CD8-positive, alpha-beta memory T cell (primary cell): ENCODE measurements at regions not wholly inside any gene's neighbourhood (a gene's known extent, or its start where the extent isn't known, plus 50 kb on each side); places are given as distances from the start of the nearest gene placed in this dataset.
"Not testable (repeated sequence)": the region's sequence is repeated elsewhere in the genome, so short reads cannot be mapped to it uniquely, and the experiment has no call there.

Experiments
- CTCF ChIA-PET: fragments of 350-600 bp; sonication (Branson Sonifier 250); formaldehyde crosslinking; loops from one replicate; lab custom pipeline; 2021; ENCODE audit warnings: antibody characterized with exemption; lab: Charles Lee
- POLR2A ChIA-PET: fragments of 350-600 bp; sonication (Branson Sonifier 250); formaldehyde crosslinking; loops from one replicate; lab custom pipeline; 2021; ENCODE audit warnings: antibody characterized with exemption; lab: Charles Lee
- DNase-seq, 5 donors: peaks; one replicate each; pipeline versions ENCODE4 v3.0.0 to v3.0.0-alpha.2; 2020 to 2022; ENCODE audit warnings: mixed read lengths in 1 of 5
- H3K27ac ChIP-seq: one replicate; pipeline ENCODE4 v1.7.0; 2013; ENCODE audit warnings: low read depth, mild to moderate bottlenecking, low read length, moderate library complexity
- H3K27me3 ChIP-seq: 2 replicates; pipeline ENCODE4 v1.7.0; 2013; ENCODE audit warnings: low read length, mild to moderate bottlenecking; ENCODE audit not compliant: insufficient read depth, poor library complexity, severe bottlenecking
- H3K36me3 ChIP-seq: 2 replicates; pipeline ENCODE4 v1.7.0; 2013; ENCODE audit warnings: mild to moderate bottlenecking, low read length, moderate library complexity; ENCODE audit not compliant: insufficient read depth
- H3K4me1 ChIP-seq: 2 replicates; pipeline ENCODE4 v1.7.0; 2013; ENCODE audit warnings: mild to moderate bottlenecking, low read length, moderate library complexity; ENCODE audit not compliant: insufficient read depth
- H3K4me3 ChIP-seq: 2 replicates; pipeline ENCODE4 v1.7.0; 2013; ENCODE audit warnings: mild to moderate bottlenecking, low read length
- H3K9me3 ChIP-seq: 2 replicates; pipeline ENCODE4 v1.7.0; 2013; ENCODE audit warnings: mild to moderate bottlenecking, low read length
- H3K27ac Mint-ChIP-seq, 8 donors: one replicate each; pipeline ENCODE4 v1.8.0; 2020 to 2021; ENCODE audit warnings: mixed read lengths in 8 of 8, mild to moderate bottlenecking in 6 of 8, inconsistent platforms in 3 of 8, moderate library complexity in 3 of 8
- H3K27me3 Mint-ChIP-seq, 2 donors: one replicate each; pipeline ENCODE4 v1.8.0; 2020 to 2021; ENCODE audit warnings: mixed read lengths in 2 of 2, mild to moderate bottlenecking in 1 of 2, moderate library complexity in 1 of 2
- H3K36me3 Mint-ChIP-seq, 3 donors: one replicate each; pipeline ENCODE4 v1.8.0; 2020 to 2021; ENCODE audit warnings: mixed read lengths in 3 of 3, inconsistent platforms in 1 of 3, mild to moderate bottlenecking in 1 of 3
- H3K4me1 Mint-ChIP-seq, 3 donors: one replicate each; pipeline ENCODE4 v1.8.0; 2020 to 2021; ENCODE audit warnings: mixed read lengths in 3 of 3, inconsistent platforms in 1 of 3, mild to moderate bottlenecking in 1 of 3
- H3K4me3 Mint-ChIP-seq, 7 donors: one replicate each; pipeline ENCODE4 v1.8.0; 2020 to 2021; ENCODE audit warnings: mixed read lengths in 7 of 7, mild to moderate bottlenecking in 6 of 7, moderate library complexity in 4 of 7, inconsistent platforms in 2 of 7
- H3K9me3 Mint-ChIP-seq, 5 donors: one replicate each; pipeline ENCODE4 v1.8.0; 2020 to 2022; ENCODE audit warnings: mixed read lengths in 5 of 5, mild to moderate bottlenecking in 3 of 5, moderate library complexity in 2 of 5, inconsistent platforms in 1 of 5

DNA sequence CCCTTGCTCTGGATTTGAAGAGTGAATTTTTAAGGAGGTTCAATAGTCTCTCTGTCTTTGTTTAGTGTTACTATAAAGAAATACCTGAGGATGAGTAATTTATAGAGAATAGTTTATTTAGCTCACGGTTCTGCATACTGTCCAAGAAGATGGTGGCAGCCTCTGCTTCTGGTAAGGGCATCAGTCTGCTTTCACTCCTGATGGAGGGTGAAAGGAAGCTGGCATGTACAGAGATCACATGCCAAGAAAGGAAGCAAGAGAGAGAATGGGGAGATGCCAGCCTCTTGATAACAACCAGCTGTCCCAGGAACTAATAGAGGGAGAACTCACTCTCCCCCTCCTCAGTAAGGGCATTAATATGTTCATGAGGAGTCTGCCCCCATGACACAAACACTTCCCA, 917.5 kb upstream of the GOT2 start:
- H3K4me3 Mint-ChIP-seq, result no peak overlapping the region
- ChIA-PET CTCF (no interaction called here), POLR2A (no interaction called here)
- Histone ChIP-seq H3K27me3 (no peaks in the 10 kb centered on the region), H3K27ac (no peak overlapping the region), H3K4me3 (no peak overlapping the region), H3K9me3 (no peaks in the 10 kb centered on the region), H3K4me1 (no peaks in the 10 kb centered on the region), H3K36me3 (no peaks in the 10 kb centered on the region)
- no peak for DNase-seq
- H3K4me1 Mint-ChIP-seq, result no peaks in the 10 kb centered on the region
- H3K27me3 Mint-ChIP-seq, result no peaks in the 10 kb centered on the region
- no peak overlapping the region for H3K27ac Mint-ChIP-seq
- H3K9me3 Mint-ChIP-seq, result peaks cover 15 to 36% (median 20%) of the 10 kb centered on the region in 5 donors
- H3K36me3 Mint-ChIP-seq, result no peaks in the 10 kb centered on the region

DNA sequence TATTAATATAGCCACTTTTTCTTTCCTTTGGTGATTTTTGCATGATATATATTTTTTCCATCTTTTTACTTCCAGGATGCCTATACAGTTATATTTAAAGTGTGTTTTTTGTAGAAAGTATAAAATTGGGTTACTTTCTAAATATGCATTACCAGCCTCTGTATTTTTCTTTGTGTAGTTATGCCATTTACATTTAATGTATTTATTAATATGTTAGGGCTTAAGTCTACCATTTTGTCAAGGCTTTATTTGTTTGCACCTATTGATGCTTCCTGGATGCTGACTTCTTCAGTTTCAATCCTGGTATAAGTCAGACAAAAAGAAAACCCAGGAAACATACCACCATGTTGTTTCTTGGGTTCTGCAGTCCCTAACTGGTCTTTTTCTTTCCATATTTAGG, 911.1 kb upstream of the GOT2 start:
- Mint-ChIP-seq H3K27ac (no peak overlapping the region), H3K4me3 (no peak overlapping the region), H3K9me3 (peaks cover 2 to 46% (median 22%) of the 10 kb centered on the region in 5 donors), H3K27me3 (no peaks in the 10 kb centered on the region), H3K4me1 (no peaks in the 10 kb centered on the region), H3K36me3 (no peaks in the 10 kb centered on the region)
- Histone ChIP-seq H3K27ac (no peak overlapping the region), H3K4me1 (no peaks in the 10 kb centered on the region), H3K9me3 (no peaks in the 10 kb centered on the region), H3K4me3 (no peak overlapping the region), H3K36me3 (no peaks in the 10 kb centered on the region), H3K27me3 (no peaks in the 10 kb centered on the region)
- POLR2A ChIA-PET, result no interaction called here
- CTCF ChIA-PET, result no interaction called here
- DNase-seq, result no peak

DNA sequence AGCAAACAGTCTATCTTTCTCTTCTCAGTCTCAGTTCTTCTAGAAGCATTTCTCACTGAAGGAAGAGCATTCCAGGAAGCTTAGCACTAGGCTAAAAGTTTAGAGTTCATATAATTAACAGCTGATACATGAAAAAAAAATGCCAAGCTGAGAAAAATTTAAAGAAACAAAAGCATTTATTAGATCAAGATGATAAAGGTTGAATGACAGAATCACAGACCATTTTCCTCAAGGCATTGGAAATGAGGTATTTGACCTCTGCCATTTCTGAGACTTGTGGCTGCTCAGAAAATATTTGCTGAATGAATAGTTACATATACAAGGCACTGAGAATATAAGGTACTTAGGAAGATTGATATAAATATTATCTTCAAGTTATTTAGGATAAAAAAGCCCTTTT, 901.6 kb upstream of the GOT2 start:
- no peak overlapping the region for H3K27ac Mint-ChIP-seq
- DNase-seq, result no peak
- no peak overlapping the region for H3K4me3 Mint-ChIP-seq
- no peak overlapping the region for H3K27ac ChIP-seq
- H3K4me3 ChIP-seq, result no peak overlapping the region
- H3K4me1 ChIP-seq, result no peaks in the 10 kb centered on the region
- H3K27me3 ChIP-seq, result no peaks in the 10 kb centered on the region
- no peaks in the 10 kb centered on the region for H3K36me3 ChIP-seq
- no peaks in the 10 kb centered on the region for H3K27me3 Mint-ChIP-seq
- no peaks in the 10 kb centered on the region for H3K4me1 Mint-ChIP-seq
- no peaks in the 10 kb centered on the region for H3K36me3 Mint-ChIP-seq
- H3K9me3 Mint-ChIP-seq, result peaks cover 4 to 24% (median 16%) of the 10 kb centered on the region in 5 donors
- CTCF ChIA-PET, result no interaction called here
- H3K9me3 ChIP-seq, result no peaks in the 10 kb centered on the region
- POLR2A ChIA-PET, result no interaction called here

DNA sequence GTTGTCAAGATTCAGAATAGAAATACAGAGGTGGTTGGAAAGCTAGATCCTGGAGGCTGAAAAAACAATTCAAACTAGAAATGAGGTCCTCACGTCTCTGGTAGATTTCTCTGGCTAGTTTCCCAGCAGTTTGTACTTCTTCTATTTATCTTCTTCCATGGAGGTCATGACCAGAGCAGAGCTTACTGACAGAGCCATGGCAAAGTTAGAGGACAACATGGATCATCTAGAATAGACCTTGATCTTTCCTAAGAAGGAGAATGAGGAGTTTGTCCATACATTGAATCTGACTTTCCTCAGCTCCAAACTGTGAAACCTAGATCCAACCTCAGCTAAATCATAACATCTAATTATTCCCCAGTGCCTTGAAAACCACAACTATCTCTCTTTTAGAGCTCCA, 900.8 kb upstream of the GOT2 start:
- DNase-seq, result no peak
- no peaks in the 10 kb centered on the region for H3K36me3 Mint-ChIP-seq
- Histone ChIP-seq H3K36me3 (no peaks in the 10 kb centered on the region), H3K27ac (no peak overlapping the region), H3K4me3 (no peak overlapping the region), H3K27me3 (no peaks in the 10 kb centered on the region), H3K4me1 (no peaks in the 10 kb centered on the region), H3K9me3 (no peaks in the 10 kb centered on the region)
- no peak overlapping the region for H3K27ac Mint-ChIP-seq
- H3K4me1 Mint-ChIP-seq, result no peaks in the 10 kb centered on the region
- POLR2A ChIA-PET, result no interaction called here
- peaks cover 4 to 25% (median 16%) of the 10 kb centered on the region in 5 donors for H3K9me3 Mint-ChIP-seq
- CTCF ChIA-PET, result no interaction called here
- H3K4me3 Mint-ChIP-seq, result no peak overlapping the region
- H3K27me3 Mint-ChIP-seq, result no peaks in the 10 kb centered on the region

DNA sequence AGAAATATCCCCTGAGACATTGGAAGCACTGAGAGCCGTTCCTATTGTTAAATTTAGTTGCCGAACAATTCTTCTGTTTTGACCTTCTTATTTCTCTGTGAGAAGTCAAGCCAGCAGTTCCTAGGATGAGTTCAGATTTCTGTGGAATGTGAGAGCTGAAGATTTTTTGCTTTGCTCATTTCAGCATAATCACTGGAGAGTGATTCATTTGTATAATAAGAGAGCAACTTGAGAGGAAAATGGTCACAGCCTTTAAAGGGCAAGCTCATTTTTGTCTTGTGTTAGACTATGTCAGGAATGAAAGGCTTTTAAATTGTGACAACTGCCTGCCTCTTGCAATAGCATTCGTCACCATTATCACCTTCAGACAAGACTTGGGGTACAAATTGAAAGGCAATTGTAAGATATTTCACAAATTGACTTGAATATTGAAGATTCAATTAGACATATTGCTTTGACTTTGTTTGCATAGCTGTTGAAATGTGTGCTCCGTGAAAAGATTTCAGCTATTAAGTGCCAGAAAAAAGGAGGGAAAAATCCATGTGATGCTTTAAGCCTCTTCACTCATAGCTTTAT, 900.0 kb upstream of the GOT2 start:
- Mint-ChIP-seq H3K27me3 (no peaks in the 10 kb centered on the region), H3K9me3 (peaks cover 4 to 25% (median 16%) of the 10 kb centered on the region in 5 donors), H3K27ac (no peak overlapping the region), H3K4me1 (no peaks in the 10 kb centered on the region), H3K4me3 (no peak overlapping the region), H3K36me3 (no peaks in the 10 kb centered on the region)
- no peak overlapping the region for H3K4me3 ChIP-seq
- CTCF ChIA-PET, result no interaction called here
- no peaks in the 10 kb centered on the region for H3K9me3 ChIP-seq
- no peak overlapping the region for H3K27ac ChIP-seq
- H3K27me3 ChIP-seq, result no peaks in the 10 kb centered on the region
- H3K36me3 ChIP-seq, result no peaks in the 10 kb centered on the region
- POLR2A ChIA-PET, result no interaction called here
- H3K4me1 ChIP-seq, result no peaks in the 10 kb centered on the region
- DNase-seq, result no peak

DNA sequence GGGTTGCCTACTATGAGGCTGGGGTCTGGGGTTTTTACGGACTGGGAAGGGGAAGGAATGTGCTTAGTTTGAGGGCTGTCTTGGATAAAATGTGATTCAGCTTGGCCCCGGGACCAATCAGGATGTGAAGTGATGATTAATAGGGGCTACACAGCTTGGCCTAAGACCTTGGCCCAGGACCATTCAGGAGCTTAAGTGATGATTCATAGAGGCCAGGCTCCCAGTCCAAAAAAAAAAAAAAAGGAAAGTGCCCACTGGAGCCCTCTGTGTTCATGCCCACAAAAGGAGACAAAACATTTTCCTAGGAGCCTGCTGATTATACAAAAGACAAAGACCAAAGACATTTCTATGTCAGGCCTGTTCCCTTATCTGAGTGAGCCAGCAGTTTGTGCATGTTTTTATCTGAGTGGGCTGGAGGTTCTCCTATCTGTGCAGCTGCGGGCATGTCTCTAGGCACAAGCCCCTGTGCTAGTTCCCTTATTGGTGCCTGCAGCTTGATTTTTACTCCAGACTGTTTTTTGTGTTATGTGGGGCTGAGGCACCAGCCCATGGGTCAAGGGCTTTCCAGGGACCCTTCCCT, 898.2 kb upstream of the GOT2 start:
- H3K36me3 ChIP-seq, result no peaks in the 10 kb centered on the region
- no peak for DNase-seq
- no peak overlapping the region for H3K4me3 Mint-ChIP-seq
- H3K4me1 Mint-ChIP-seq, result no peaks in the 10 kb centered on the region
- POLR2A ChIA-PET, result no interaction called here
- H3K27ac Mint-ChIP-seq, result no peak overlapping the region
- no peak overlapping the region for H3K27ac ChIP-seq
- H3K9me3 Mint-ChIP-seq, result peaks cover 4 to 28% (median 16%) of the 10 kb centered on the region in 5 donors
- H3K27me3 Mint-ChIP-seq, result no peaks in the 10 kb centered on the region
- H3K4me1 ChIP-seq, result no peaks in the 10 kb centered on the region
- H3K27me3 ChIP-seq, result no peaks in the 10 kb centered on the region
- H3K36me3 Mint-ChIP-seq, result no peaks in the 10 kb centered on the region
- no peaks in the 10 kb centered on the region for H3K9me3 ChIP-seq
- CTCF ChIA-PET, result no interaction called here
- no peak overlapping the region for H3K4me3 ChIP-seq

DNA sequence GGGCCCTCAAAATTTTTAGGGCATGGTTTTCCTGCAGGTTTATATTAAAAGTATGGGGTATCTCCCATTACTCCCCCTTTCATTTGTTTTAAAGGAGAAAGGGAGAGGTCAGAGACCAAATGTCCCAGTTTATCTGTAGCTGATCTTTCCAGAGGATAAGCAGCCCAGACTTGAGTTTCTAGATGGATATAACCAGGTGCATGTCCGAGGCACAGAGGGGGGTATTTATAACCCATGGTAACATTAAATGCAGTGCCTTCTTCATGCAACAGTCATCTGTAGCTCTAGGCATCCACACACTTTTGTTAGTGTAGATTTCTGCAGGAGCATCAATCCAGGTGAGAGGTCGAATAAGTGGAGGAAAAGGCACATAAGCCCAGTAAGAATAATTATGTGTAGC, 890.3 kb upstream of the GOT2 start:
- H3K27me3 ChIP-seq, H3K36me3 Mint-ChIP-seq, H3K4me3 Mint-ChIP-seq, H3K4me1 Mint-ChIP-seq, CTCF ChIA-PET, DNase-seq, H3K4me1 ChIP-seq, H3K36me3 ChIP-seq, H3K4me3 ChIP-seq, H3K27me3 Mint-ChIP-seq, H3K27ac ChIP-seq, H3K27ac Mint-ChIP-seq, POLR2A ChIA-PET, H3K9me3 ChIP-seq: not testable (repeated sequence)
- peaks cover 3 to 30% (median 12%) of the 10 kb centered on the region in 5 donors for H3K9me3 Mint-ChIP-seq

DNA sequence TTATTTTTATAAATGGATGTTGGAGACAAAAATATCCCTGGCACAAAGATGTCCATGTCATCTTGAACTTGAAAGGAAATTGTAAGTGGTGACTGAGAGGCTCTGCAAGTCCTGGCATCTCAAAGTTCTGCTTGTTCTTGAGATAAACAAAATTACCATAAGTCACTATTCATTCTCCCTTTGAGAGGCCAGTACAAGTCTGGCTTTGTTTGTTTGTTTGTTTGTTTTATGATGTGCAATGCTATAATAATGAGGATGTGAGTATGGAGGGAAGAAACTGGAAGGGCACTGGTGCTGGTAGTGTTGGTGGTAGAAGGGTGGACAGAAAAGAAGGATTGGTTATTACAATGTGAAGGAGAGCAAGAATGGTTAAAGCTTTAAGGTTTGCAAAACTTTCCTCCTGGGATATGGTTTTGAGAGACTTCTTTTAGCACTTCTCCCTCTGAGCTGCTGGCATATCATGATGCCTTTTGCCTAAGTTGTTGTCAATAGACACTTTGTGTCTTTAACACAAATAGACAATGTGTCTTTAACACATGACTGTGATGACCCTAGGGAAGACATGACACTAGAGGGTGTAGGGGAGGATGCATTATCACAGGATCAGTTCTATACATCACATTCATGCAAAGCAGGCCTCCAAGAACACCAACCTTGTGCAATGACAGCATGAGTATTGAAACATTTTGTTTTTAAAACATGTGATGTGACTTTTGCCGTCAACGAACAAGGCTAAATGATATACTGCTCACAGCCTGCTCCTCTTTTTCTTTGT, 880.5 kb upstream of the GOT2 start:
- Mint-ChIP-seq H3K9me3 (peaks cover 7 to 30% (median 14%) of the 10 kb centered on the region in 5 donors), H3K27ac (no peak overlapping the region), H3K4me1 (no peaks in the 10 kb centered on the region), H3K36me3 (no peaks in the 10 kb centered on the region), H3K27me3 (no peaks in the 10 kb centered on the region), H3K4me3 (no peak overlapping the region)
- CTCF ChIA-PET, result no interaction called here
- Histone ChIP-seq H3K27ac (no peak overlapping the region), H3K9me3 (no peaks in the 10 kb centered on the region), H3K4me1 (no peaks in the 10 kb centered on the region), H3K36me3 (no peaks in the 10 kb centered on the region), H3K4me3 (no peak overlapping the region), H3K27me3 (no peaks in the 10 kb centered on the region)
- no peak for DNase-seq
- POLR2A ChIA-PET, result no interaction called here
